ENCODE measurements at regions not wholly inside any gene's neighbourhood (a gene's known extent, or its start where the extent isn't known, plus 50 kb on each side); places are given as distances from the start of the nearest gene placed in this dataset.

DNA sequence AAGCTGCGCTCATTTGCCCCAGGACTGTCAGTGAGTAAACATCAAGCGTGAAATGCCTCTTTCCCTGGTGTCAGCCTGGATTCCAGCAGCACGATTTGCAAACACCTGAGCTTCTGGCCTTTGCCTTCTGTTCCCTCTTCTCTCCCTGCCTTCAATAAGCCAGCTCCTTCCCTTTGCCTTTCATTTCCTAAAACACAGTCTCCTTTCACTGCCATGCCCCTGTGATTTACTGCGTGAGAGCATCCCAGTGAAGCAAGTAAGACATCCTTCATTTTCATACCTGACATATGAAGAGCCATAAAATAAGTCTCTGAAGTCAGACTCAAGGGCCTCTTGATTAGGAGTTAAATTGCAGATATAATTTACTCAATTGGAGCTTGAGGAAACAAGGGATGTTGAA lies 681.8 kb downstream of the TYW1 start:
- Histone ChIP-seq H3K36me3 (ENCODE audit: control insufficient read depth in 2 of 3, insufficient read depth in 3 of 3, low read length in 3 of 3) (no peaks in the 10 kb centered on the region), H3K9ac (ENCODE audit: low read length in 3 of 3) (no peak overlapping the region), H3K4me1 (ENCODE audit: control insufficient read depth in 2 of 3, insufficient read depth in 2 of 3, low read depth in 1 of 3, low read length in 3 of 3) (no peaks in the 10 kb centered on the region), H3K4me3 (ENCODE audit: low read length in 3 of 3) (no peak overlapping the region), H3K27me3 (ENCODE audit: control insufficient read depth, insufficient read depth, low read length) (no peaks in the 10 kb centered on the region), H3K27ac (ENCODE audit: low read depth in 2 of 2, low read length in 2 of 2) (no peak overlapping the region), H3K9me3 (ENCODE audit: control insufficient read depth in 2 of 3, insufficient read depth in 1 of 3, low read length in 3 of 3) (no peaks in the 10 kb centered on the region)
- TF ChIP-seq, protein P1, sequence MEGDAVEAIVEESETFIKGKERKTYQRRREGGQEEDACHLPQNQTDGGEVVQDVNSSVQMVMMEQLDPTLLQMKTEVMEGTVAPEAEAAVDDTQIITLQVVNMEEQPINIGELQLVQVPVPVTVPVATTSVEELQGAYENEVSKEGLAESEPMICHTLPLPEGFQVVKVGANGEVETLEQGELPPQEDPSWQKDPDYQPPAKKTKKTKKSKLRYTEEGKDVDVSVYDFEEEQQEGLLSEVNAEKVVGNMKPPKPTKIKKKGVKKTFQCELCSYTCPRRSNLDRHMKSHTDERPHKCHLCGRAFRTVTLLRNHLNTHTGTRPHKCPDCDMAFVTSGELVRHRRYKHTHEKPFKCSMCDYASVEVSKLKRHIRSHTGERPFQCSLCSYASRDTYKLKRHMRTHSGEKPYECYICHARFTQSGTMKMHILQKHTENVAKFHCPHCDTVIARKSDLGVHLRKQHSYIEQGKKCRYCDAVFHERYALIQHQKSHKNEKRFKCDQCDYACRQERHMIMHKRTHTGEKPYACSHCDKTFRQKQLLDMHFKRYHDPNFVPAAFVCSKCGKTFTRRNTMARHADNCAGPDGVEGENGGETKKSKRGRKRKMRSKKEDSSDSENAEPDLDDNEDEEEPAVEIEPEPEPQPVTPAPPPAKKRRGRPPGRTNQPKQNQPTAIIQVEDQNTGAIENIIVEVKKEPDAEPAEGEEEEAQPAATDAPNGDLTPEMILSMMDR (IDR thresholded peaks at IDR 0.05; ENCODE audit: borderline replicate concordance, extremely low read depth, insufficient read depth), result no peak
- DNase-seq, result no peak
- intact Hi-C loops (cut with DNase I), result no loop called here
- FAIRE-seq, result no peak

DNA sequence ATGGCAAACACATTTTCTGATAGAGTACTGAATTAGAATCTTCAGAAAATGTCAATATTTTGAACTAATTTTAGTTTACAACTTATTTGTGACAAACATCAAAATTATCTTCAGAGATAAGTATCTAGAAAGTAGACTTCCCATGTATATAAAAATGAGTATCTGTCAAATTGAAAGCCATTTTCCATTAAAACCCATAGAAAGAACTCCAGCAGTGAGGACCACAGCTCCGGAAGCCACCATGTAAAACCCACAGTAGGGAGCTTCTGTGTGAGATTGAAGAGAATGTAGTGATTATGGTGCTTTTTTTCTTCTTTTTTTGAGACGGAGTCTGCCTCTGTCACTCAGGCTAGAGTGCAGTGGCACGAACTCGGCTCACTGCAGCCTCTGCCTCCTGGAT lies 687.0 kb downstream of the TYW1 start:
- no peak for FAIRE-seq
- TF ChIP-seq, protein P1 (IDR thresholded peaks at IDR 0.05; ENCODE audit: borderline replicate concordance, extremely low read depth, insufficient read depth), result no peak
- intact Hi-C loops (cut with DNase I), result no loop called here
- Histone ChIP-seq H3K27me3 (ENCODE audit: control insufficient read depth, insufficient read depth, low read length) (no peaks in the 10 kb centered on the region), H3K36me3 (ENCODE audit: control insufficient read depth in 2 of 3, insufficient read depth in 3 of 3, low read length in 3 of 3) (no peaks in the 10 kb centered on the region), H3K9me3 (ENCODE audit: control insufficient read depth in 2 of 3, insufficient read depth in 1 of 3, low read length in 3 of 3) (no peaks in the 10 kb centered on the region), H3K4me3 (ENCODE audit: low read length in 3 of 3) (no peak overlapping the region), H3K9ac (ENCODE audit: low read length in 3 of 3) (no peak overlapping the region), H3K4me1 (ENCODE audit: control insufficient read depth in 2 of 3, insufficient read depth in 2 of 3, low read depth in 1 of 3, low read length in 3 of 3) (no peaks in the 10 kb centered on the region), H3K27ac (ENCODE audit: low read depth in 2 of 2, low read length in 2 of 2) (no peak overlapping the region)
- no peak for DNase-seq

DNA sequence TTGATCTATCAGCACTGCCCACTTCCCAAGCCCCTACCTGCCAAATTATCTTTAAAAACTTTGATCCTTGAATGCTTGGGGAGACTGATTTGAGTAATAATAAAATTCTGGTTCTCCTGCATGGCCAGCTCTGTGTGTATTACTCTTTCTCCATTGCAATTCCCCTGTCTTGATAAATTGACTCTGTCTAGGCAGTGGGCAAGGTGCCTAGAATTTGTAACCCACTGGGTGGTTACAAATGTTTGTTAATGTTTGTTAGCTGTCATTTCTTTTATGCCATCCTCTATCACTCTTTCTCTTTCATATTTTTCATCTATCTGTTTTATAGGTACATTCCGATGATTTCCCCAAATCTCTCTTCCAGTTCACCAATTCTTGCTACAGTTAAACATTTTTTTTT lies 694.1 kb downstream of the TYW1 start:
- H3K4me1 ChIP-seq (ENCODE audit: control insufficient read depth in 2 of 3, insufficient read depth in 2 of 3, low read depth in 1 of 3, low read length in 3 of 3), result peaks cover 0 to 2% (median 0%) of the 10 kb centered on the region in 3 donors
- intact Hi-C loops (cut with DNase I), result no loop called here
- no peak for FAIRE-seq

More for the DNA sequence above, 694.1 kb downstream of the TYW1 start:
- TF ChIP-seq, protein P1 (IDR thresholded peaks at IDR 0.05; ENCODE audit: borderline replicate concordance, extremely low read depth, insufficient read depth), result no peak
- Histone ChIP-seq H3K9me3 (ENCODE audit: control insufficient read depth in 2 of 3, insufficient read depth in 1 of 3, low read length in 3 of 3) (no peaks in the 10 kb centered on the region), H3K27ac (ENCODE audit: low read depth in 2 of 2, low read length in 2 of 2) (no peak overlapping the region), H3K9ac (ENCODE audit: low read length in 3 of 3) (no peak overlapping the region), H3K27me3 (ENCODE audit: control insufficient read depth, insufficient read depth, low read length) (no peaks in the 10 kb centered on the region), H3K36me3 (ENCODE audit: control insufficient read depth in 2 of 3, insufficient read depth in 3 of 3, low read length in 3 of 3) (no peaks in the 10 kb centered on the region), H3K4me3 (ENCODE audit: low read length in 3 of 3) (no peak overlapping the region)
- no peak for DNase-seq

Data from kidney (tissue), 13 donors.